ENCODE measurements at regions not wholly inside any gene's neighbourhood (a gene's known extent, or its start where the extent isn't known, plus 50 kb on each side); places are given as distances from the start of the nearest gene placed in this dataset.

GRCh38 chr7:41149576-41149975 is 553.3 kb downstream of the INHBA start:
- DNase-seq (ENCODE audit: low read depth), result no peak
- TF ChIP-seq CTCF (IDR thresholded peaks at IDR 0.05; ENCODE audit: insufficient read depth, low read length), result no peak
- H3K4me3 ChIP-seq (ENCODE audit: low read depth, low read length), result no peak overlapping the region

- no peak overlapping the region for H3K4me3 ChIP-seq (ENCODE audit: low read depth, low read length)
- no peak for TF ChIP-seq CTCF (IDR thresholded peaks at IDR 0.05; ENCODE audit: insufficient read depth, low read length)
- DNase-seq (ENCODE audit: low read depth), result peak; percentile 89
Measured at GRCh38 chr7:41148521-41148951, 554.4 kb downstream of the INHBA start.

GRCh38 chr7:41147606-41148485 is 555.0 kb downstream of the INHBA start:
- no peak for TF ChIP-seq CTCF (IDR thresholded peaks at IDR 0.05; ENCODE audit: insufficient read depth, low read length)
- DNase-seq (ENCODE audit: low read depth), result peak; percentile 25
- no peak overlapping the region for H3K4me3 ChIP-seq (ENCODE audit: low read depth, low read length)

GRCh38 chr7:41146429-41146828 is 556.5 kb downstream of the INHBA start:
- no peak for DNase-seq (ENCODE audit: low read depth)
- H3K4me3 ChIP-seq (ENCODE audit: low read depth, low read length), result no peak overlapping the region

GRCh38 chr7:41145656-41146055 is 557.2 kb downstream of the INHBA start:
- DNase-seq (ENCODE audit: low read depth), result no peak
- no peak overlapping the region for H3K4me3 ChIP-seq (ENCODE audit: low read depth, low read length)
- TF ChIP-seq CTCF (IDR thresholded peaks at IDR 0.05; ENCODE audit: insufficient read depth, low read length), result no peak

More at GRCh38 chr7:41146429-41146828, 556.5 kb downstream of the INHBA start:
- TF ChIP-seq CTCF (IDR thresholded peaks at IDR 0.05; ENCODE audit: insufficient read depth, low read length), result no peak

- H3K4me3 ChIP-seq (ENCODE audit: low read depth, low read length), result no peak overlapping the region
- no peak for DNase-seq (ENCODE audit: low read depth)
- no peak for TF ChIP-seq CTCF (IDR thresholded peaks at IDR 0.05; ENCODE audit: insufficient read depth, low read length)
Measured at GRCh38 chr7:41142904-41143473, 559.9 kb downstream of the INHBA start.

Data from fibroblast of the aortic adventitia (primary cell).